ENCODE measurements at regions not wholly inside any gene's neighbourhood (a gene's known extent, or its start where the extent isn't known, plus 50 kb on each side); places are given as distances from the start of the nearest gene placed in this dataset.

- TF ChIP-seq Cebpa-rat (IDR thresholded peaks at IDR 0.05), result no peak
- Histone ChIP-seq H3K4me3 (no peak overlapping the region), H3K9ac (0 out of 2 replicates have a peak overlapping the region, but pooled peaks have one; percentile 39), H3K27ac (peak overlapping the region; percentile 58; the same call in 1 of the 2 replicates), H3K27me3 (no peaks in the 10 kb centered on the region), H3K4me1 (peaks cover 53% of the 10 kb centered on the region), H3K9me3 (no peaks in the 10 kb centered on the region), H3K36me3 (peaks cover 7% of the 10 kb centered on the region; the same call in 1 of the 2 replicates), H3K4me2 (peak overlapping the region; percentile 68), H4K20me1 (peaks cover 78% of the 10 kb centered on the region)
These were observed 71.2 kb upstream of the MACF1 start for GRCh38 chr1:39133340-39133684.

- Histone ChIP-seq H3K4me3 (no peak overlapping the region), H3K9ac (no peak overlapping the region), H4K20me1 (peaks cover 65% of the 10 kb centered on the region), H3K9me3 (no peaks in the 10 kb centered on the region), H3K36me3 (peaks cover 7% of the 10 kb centered on the region; the same call in 1 of the 2 replicates), H3K4me2 (no peak overlapping the region), H3K27ac (no peak overlapping the region), H3K4me1 (peaks cover 38% of the 10 kb centered on the region), H3K27me3 (no peaks in the 10 kb centered on the region)
- no peak for TF ChIP-seq Cebpa-rat (IDR thresholded peaks at IDR 0.05)
These were observed 69.6 kb upstream of the MACF1 start for GRCh38 chr1:39134768-39135333.

- H3K4me2 ChIP-seq, result no peak overlapping the region
- H3K9ac ChIP-seq, result 0 out of 2 replicates have a peak overlapping the region, but pooled peaks have one; percentile 2
- H3K27me3 ChIP-seq, result no peaks in the 10 kb centered on the region
- no peak overlapping the region for H3K4me3 ChIP-seq
- peaks cover 7% of the 10 kb centered on the region; the same call in 1 of the 2 replicates for H3K36me3 ChIP-seq
- H4K20me1 ChIP-seq, result peaks cover 67% of the 10 kb centered on the region
- H3K9me3 ChIP-seq, result no peaks in the 10 kb centered on the region
- no peak overlapping the region for H3K27ac ChIP-seq
- H3K4me1 ChIP-seq, result peaks cover 26% of the 10 kb centered on the region
- TF ChIP-seq Cebpa-rat (IDR thresholded peaks at IDR 0.05), result no peak
These were observed 67.9 kb upstream of the MACF1 start for GRCh38 chr1:39136638-39137037.

DNA sequence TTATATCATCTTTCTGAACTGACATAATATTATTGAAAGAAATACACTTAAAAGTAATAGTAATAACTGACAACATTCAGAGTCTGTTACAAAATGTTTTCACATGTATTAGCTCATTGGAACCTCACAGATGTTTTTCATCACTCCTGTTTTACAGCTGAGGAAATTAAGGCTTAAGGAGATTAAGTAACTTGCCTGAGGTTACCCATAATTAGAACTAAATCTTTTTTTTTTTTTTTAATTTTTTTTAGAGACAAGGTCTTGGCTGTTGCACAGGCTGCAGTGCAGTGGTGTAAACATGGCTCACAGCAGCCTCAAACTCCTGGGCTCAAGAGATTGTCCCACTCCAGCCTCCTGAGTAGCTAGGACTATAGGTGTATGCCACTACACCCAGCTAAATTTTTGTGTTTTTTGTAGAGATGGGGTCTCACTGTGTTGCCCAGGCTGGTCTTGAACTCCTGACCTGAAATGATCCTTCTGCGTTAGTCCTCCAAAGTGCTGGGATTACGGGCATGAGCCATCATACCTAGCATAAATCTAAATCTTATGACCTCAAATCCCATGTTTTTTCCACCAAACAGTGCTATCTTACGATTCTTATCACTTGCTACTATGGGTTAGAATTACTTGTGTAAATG, 64.7 kb upstream of the MACF1 start:
- Histone ChIP-seq H3K27me3 (no peaks in the 10 kb centered on the region), H3K4me1 (peaks cover 28% of the 10 kb centered on the region; the same call in 1 of the 2 replicates), H3K9me3 (no peaks in the 10 kb centered on the region), H3K4me3 (no peak overlapping the region), H3K27ac (no peak overlapping the region), H4K20me1 (peaks cover 79% of the 10 kb centered on the region), H3K9ac (no peak overlapping the region), H3K4me2 (no peak overlapping the region), H3K36me3 (peaks cover 16% of the 10 kb centered on the region; the same call in 1 of the 2 replicates)
- TF ChIP-seq Cebpa-rat (IDR thresholded peaks at IDR 0.05), result no peak

GRCh38 chr1:39141925-39142324, 62.6 kb upstream of the MACF1 start:
- no peak for TF ChIP-seq Cebpa-rat (IDR thresholded peaks at IDR 0.05)
- Histone ChIP-seq H4K20me1 (peaks cover 64% of the 10 kb centered on the region), H3K4me1 (peaks cover 31% of the 10 kb centered on the region), H3K9ac (no peak overlapping the region), H3K4me3 (no peak overlapping the region), H3K9me3 (no peaks in the 10 kb centered on the region; the same call in 1 of the 2 replicates), H3K4me2 (no peak overlapping the region), H3K27ac (peak overlapping the region; percentile 13; the same call in 1 of the 2 replicates), H3K27me3 (no peaks in the 10 kb centered on the region), H3K36me3 (peaks cover 21% of the 10 kb centered on the region; the same call in 1 of the 2 replicates)

GRCh38 chr1:39142401-39143060, 62.0 kb upstream of the MACF1 start:
- Histone ChIP-seq H3K27me3 (no peaks in the 10 kb centered on the region), H3K27ac (no peak overlapping the region), H3K4me2 (no peak overlapping the region), H3K4me3 (no peak overlapping the region), H3K4me1 (peaks cover 34% of the 10 kb centered on the region), H4K20me1 (peaks cover 58% of the 10 kb centered on the region), H3K9me3 (no peaks in the 10 kb centered on the region; the same call in 1 of the 2 replicates), H3K36me3 (peaks cover 21% of the 10 kb centered on the region; the same call in 1 of the 2 replicates), H3K9ac (no peak overlapping the region)
- no peak for TF ChIP-seq Cebpa-rat (IDR thresholded peaks at IDR 0.05)

DNA sequence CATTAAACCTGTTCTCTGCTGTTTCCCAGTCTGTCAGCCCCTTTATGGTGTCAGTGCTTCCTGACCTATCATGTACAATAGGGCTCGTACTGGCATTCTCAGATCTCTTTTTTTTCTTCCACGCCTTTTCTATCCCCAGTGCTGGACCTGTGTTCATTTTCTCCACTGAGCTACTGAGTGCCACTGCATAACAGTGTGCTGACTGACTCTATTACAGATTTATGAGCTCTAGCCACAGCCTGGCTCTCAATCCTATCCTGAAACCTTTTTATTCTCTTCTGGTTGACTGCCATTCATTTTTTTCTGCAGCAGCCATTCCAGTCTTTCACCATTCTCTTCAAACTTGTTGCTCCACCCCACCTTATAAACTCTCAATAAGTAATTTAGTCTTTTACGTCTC, 59.6 kb upstream of the MACF1 start:
- Histone ChIP-seq H3K4me2 (no peak overlapping the region), H4K20me1 (peaks cover 57% of the 10 kb centered on the region), H3K27ac (no peak overlapping the region), H3K36me3 (peaks cover 21% of the 10 kb centered on the region; the same call in 1 of the 2 replicates), H3K27me3 (no peaks in the 10 kb centered on the region), H3K9me3 (no peaks in the 10 kb centered on the region; the same call in 1 of the 2 replicates), H3K4me1 (peaks cover 57% of the 10 kb centered on the region), H3K4me3 (no peak overlapping the region), H3K9ac (no peak overlapping the region)
- no peak for TF ChIP-seq Cebpa-rat (IDR thresholded peaks at IDR 0.05)

DNA sequence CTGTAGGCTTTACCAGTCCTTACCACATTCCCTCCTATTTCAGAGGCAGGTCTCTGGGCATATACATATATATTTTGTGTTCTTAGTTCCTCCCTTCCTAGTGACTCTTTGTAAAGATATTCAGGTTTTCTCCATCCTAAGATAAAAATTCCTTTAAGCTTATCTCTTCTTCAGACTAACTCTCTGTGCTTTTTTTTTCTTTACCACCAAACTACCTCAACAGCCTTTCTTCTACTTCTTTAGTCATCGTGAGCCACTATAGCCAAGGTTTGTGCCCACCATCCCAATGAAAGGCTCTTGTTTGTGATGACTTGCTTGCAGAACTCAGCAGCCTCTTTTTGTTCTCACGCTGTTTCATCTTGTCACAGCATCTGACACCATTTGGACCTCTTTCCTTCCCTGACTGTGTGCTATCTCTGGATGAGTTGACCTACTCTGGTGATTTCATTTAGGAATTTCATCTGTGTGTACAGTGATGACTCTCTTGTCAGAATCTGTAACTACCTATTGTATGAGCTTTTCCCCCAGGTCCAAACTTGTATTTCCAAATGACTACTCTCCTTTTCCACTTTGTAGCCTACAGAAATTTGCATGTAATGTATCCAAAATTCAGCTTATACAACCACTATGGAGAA, 59.0 kb upstream of the MACF1 start:
- no peak overlapping the region for H3K4me3 ChIP-seq
- H3K27me3 ChIP-seq, result no peaks in the 10 kb centered on the region
- H3K4me1 ChIP-seq, result peaks cover 62% of the 10 kb centered on the region
- no peak overlapping the region for H3K4me2 ChIP-seq
- no peak overlapping the region; the same call in 1 of the 2 replicates for H3K27ac ChIP-seq
- TF ChIP-seq Cebpa-rat (IDR thresholded peaks at IDR 0.05), result no peak
- no peak overlapping the region for H3K9ac ChIP-seq
- no peaks in the 10 kb centered on the region; the same call in 1 of the 2 replicates for H3K9me3 ChIP-seq
- H4K20me1 ChIP-seq, result peaks cover 54% of the 10 kb centered on the region
- H3K36me3 ChIP-seq, result peaks cover 21% of the 10 kb centered on the region; the same call in 1 of the 2 replicates

- H3K9ac ChIP-seq, result no peak overlapping the region
- peaks cover 41% of the 10 kb centered on the region for H4K20me1 ChIP-seq
- peaks cover 21% of the 10 kb centered on the region; the same call in 1 of the 2 replicates for H3K36me3 ChIP-seq
- no peak for TF ChIP-seq Cebpa-rat (IDR thresholded peaks at IDR 0.05)
- no peaks in the 10 kb centered on the region for H3K27me3 ChIP-seq
- no peaks in the 10 kb centered on the region; the same call in 1 of the 2 replicates for H3K9me3 ChIP-seq
- H3K4me3 ChIP-seq, result no peak overlapping the region
- 0 out of 2 replicates have a peak overlapping the region, but pooled peaks have one; percentile 49 for H3K27ac ChIP-seq
- 0 out of 2 replicates have a peak overlapping the region, but pooled peaks have one; percentile 64 for H3K4me2 ChIP-seq
- peaks cover 75% of the 10 kb centered on the region for H3K4me1 ChIP-seq
These were observed 57.8 kb upstream of the MACF1 start for GRCh38 chr1:39146681-39147080.
